GM19468 (cell line): ENCODE measurements at regions not wholly inside any gene's neighbourhood (a gene's known extent, or its start where the extent isn't known, plus 50 kb on each side); places are given as distances from the start of the nearest gene placed in this dataset.

ENCODE experiments used
- ATAC-seq: cut with Tn5 transposase; IDR thresholded peaks from one replicate; pipeline ENCODE4 v1.9.1; 2021; ENCODE audit warnings: mild to moderate bottlenecking, moderate library complexity, moderate number of reproducible peaks; ENCODE audit not compliant: unreplicated experiment; ENCODE audit errors: extremely low read depth

- ATAC-seq = no peak
Measured at GRCh38 chr5:107325866-107326265, 344.9 kb downstream of the EFNA5 start.

- no peak for ATAC-seq
Measured at GRCh38 chr5:107324809-107325208, 345.9 kb downstream of the EFNA5 start.

- ATAC-seq = no peak
Measured at GRCh38 chr5:107324071-107324470, 346.7 kb downstream of the EFNA5 start.

- no peak for ATAC-seq
Measured at GRCh38 chr5:107323536-107323935, 347.2 kb downstream of the EFNA5 start.

- ATAC-seq = no peak
Measured at GRCh38 chr5:107322936-107323335, 347.8 kb downstream of the EFNA5 start.

GRCh38 chr5:107321906-107322305 is 348.8 kb downstream of the EFNA5 start:
- ATAC-seq = no peak

- ATAC-seq = no peak
Measured at GRCh38 chr5:107320846-107321245, 349.9 kb downstream of the EFNA5 start.

- no peak for ATAC-seq
Measured at GRCh38 chr5:107320376-107320775, 350.4 kb downstream of the EFNA5 start.

- ATAC-seq = no peak
Measured at GRCh38 chr5:107319901-107320300, 350.8 kb downstream of the EFNA5 start.

GRCh38 chr5:107314330-107314729 is 356.4 kb downstream of the EFNA5 start:
- ATAC-seq = no peak

- no peak for ATAC-seq
Measured at GRCh38 chr5:107313921-107314320, 356.8 kb downstream of the EFNA5 start.

GRCh38 chr5:107313098-107313497 is 357.6 kb downstream of the EFNA5 start:
- ATAC-seq = no peak

- ATAC-seq = no peak
Measured at GRCh38 chr5:107310181-107310580, 360.6 kb downstream of the EFNA5 start.

- no peak for ATAC-seq
Measured at GRCh38 chr5:107306594-107306993, 364.1 kb downstream of the EFNA5 start.

- no peak for ATAC-seq
Measured at GRCh38 chr5:107306002-107306401, 364.7 kb downstream of the EFNA5 start.

- ATAC-seq = no peak
Measured at GRCh38 chr5:107304684-107305083, 366.1 kb downstream of the EFNA5 start.

GRCh38 chr5:107303171-107303968 is 367.4 kb downstream of the EFNA5 start:
- ATAC-seq = no peak

GRCh38 chr5:107302441-107302840 is 368.3 kb downstream of the EFNA5 start:
- ATAC-seq = no peak

- no peak for ATAC-seq
Measured at GRCh38 chr5:107301999-107302398, 368.7 kb downstream of the EFNA5 start.

GRCh38 chr5:107300721-107301327 is 369.9 kb downstream of the EFNA5 start:
- no peak for ATAC-seq

- no peak for ATAC-seq
Measured at GRCh38 chr5:107296572-107296971, 374.2 kb downstream of the EFNA5 start.

GRCh38 chr5:107295914-107296313 is 374.8 kb downstream of the EFNA5 start:
- ATAC-seq = no peak
